NK-92 treated with Interleukin-12 subunit alpha and Interleukin-12 subunit beta, amount 100 ng/mL, for 24 hours (cell line): ENCODE measurements at regions not wholly inside any gene's neighbourhood (a gene's known extent, or its start where the extent isn't known, plus 50 kb on each side); places are given as distances from the start of the nearest gene placed in this dataset.

ENCODE experiments used
- DNase-seq: peaks from one replicate; lab custom pipeline; 2025; lab: John Stamatoyannopoulos, UW

GRCh38 chr2:15866563-15867193 lies 73.7 kb upstream of the MYCN start:
- no peak for DNase-seq

GRCh38 chr2:15867194-15868171 lies 72.9 kb upstream of the MYCN start:
- DNase-seq, result no peak

- no peak for DNase-seq
Observed at GRCh38 chr2:15868186-15868585, 72.2 kb upstream of the MYCN start.

- DNase-seq, result no peak
Observed at GRCh38 chr2:15868704-15869103, 71.6 kb upstream of the MYCN start.

- no peak for DNase-seq
Observed at GRCh38 chr2:15869396-15869795, 71.0 kb upstream of the MYCN start.

GRCh38 chr2:15869871-15870270 lies 70.5 kb upstream of the MYCN start:
- DNase-seq, result no peak

GRCh38 chr2:15870565-15870964 lies 69.8 kb upstream of the MYCN start:
- DNase-seq, result no peak

GRCh38 chr2:15871239-15871783 lies 69.0 kb upstream of the MYCN start:
- no peak for DNase-seq

GRCh38 chr2:15872854-15873253 lies 67.5 kb upstream of the MYCN start:
- DNase-seq, result no peak

GRCh38 chr2:15874321-15874720 lies 66.0 kb upstream of the MYCN start:
- DNase-seq, result no peak

- no peak for DNase-seq
Observed at GRCh38 chr2:15874854-15875804, 65.2 kb upstream of the MYCN start.

- DNase-seq, result no peak
Observed at GRCh38 chr2:15875969-15876705, 64.2 kb upstream of the MYCN start.

GRCh38 chr2:15880226-15881119 lies 59.9 kb upstream of the MYCN start:
- no peak for DNase-seq

GRCh38 chr2:15881120-15881433 lies 59.3 kb upstream of the MYCN start:
- DNase-seq, result no peak

- DNase-seq, result no peak
Observed at GRCh38 chr2:15881676-15882075, 58.7 kb upstream of the MYCN start.

GRCh38 chr2:15882761-15883497 lies 57.4 kb upstream of the MYCN start:
- no peak for DNase-seq

GRCh38 chr2:15883684-15884083 lies 56.7 kb upstream of the MYCN start:
- DNase-seq, result no peak

GRCh38 chr2:15884790-15885189 lies 55.6 kb upstream of the MYCN start:
- DNase-seq, result no peak

- DNase-seq, result no peak
Observed at GRCh38 chr2:15886231-15886630, 54.1 kb upstream of the MYCN start.
